A673 (cell line): ENCODE measurements at regions not wholly inside any gene's neighbourhood (a gene's known extent, or its start where the extent isn't known, plus 50 kb on each side); places are given as distances from the start of the nearest gene placed in this dataset.

Source experiments
- CTCF ChIP-seq: fragments of 300-800, 200-600 bp; sonication (generic); conservative IDR thresholded peaks from 2 replicates; pipeline ENCODE4 v1.5.1; 2017; ENCODE audit warnings: low read depth, mild to moderate bottlenecking, antibody characterized with exemption, low read length, moderate library complexity, mixed read lengths
- EZH2 ChIP-seq: fragments of 200-600 bp; sonication (generic); IDR thresholded peaks from 2 replicates; pipeline ENCODE4 v1.6.1; 2017; ENCODE audit warnings: borderline replicate concordance, low read depth, mild to moderate bottlenecking, mixed read lengths, antibody characterized with exemption, low read length; ENCODE audit not compliant: poor library complexity, severe bottlenecking

DNA sequence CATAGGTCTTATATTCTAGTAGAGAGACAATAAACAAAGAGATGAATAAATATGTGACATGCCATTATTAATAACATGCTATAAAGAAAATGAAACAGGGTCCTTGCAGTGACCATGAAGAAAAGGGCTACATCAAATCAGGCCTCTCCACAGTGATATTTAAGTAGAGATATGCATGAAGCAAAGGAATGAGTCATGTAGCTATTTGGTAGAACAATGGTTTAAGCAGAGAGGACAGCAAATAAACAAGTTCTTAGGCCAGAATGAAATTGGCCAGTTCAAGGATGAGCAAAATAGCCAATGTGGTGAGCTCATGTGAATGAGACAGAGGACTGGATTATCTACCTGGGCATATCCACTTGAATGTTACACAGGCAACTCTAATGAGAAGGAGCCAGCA, 172.2 kb upstream of the FERD3L start:
- TF ChIP-seq CTCF (no peak), EZH2 (no peak)
